Neutrophil (primary cell): ENCODE measurements at regions not wholly inside any gene's neighbourhood (a gene's known extent, or its start where the extent isn't known, plus 50 kb on each side); places are given as distances from the start of the nearest gene placed in this dataset.

Experiments
- H3K27ac ChIP-seq: fragments of 200-600 bp; sonication (generic); 2 replicates; pipeline ENCODE4 v1.5.1; 2016; ENCODE audit warnings: mild to moderate bottlenecking, moderate library complexity
- H3K27me3 ChIP-seq: fragments of 200-600 bp; sonication (generic); 2 replicates; pipeline ENCODE4 v1.6.0; 2016; ENCODE audit warnings: mild to moderate bottlenecking
- H3K36me3 ChIP-seq: fragments of 200-600 bp; sonication (generic); 2 replicates; pipeline ENCODE4 v1.5.1; 2017
- H3K4me1 ChIP-seq, 2 experiments: fragments of 200-600 bp in 1 of 2; sonication (generic) in 1 of 2; 1 replicate in 1 of 2; 2 replicates in 1 of 2; pipeline versions ENCODE4 v1.5.1 to v1.6.1; 2013 to 2016; ENCODE audit warnings: low read depth in 1 of 2, low read length in 1 of 2, mild to moderate bottlenecking in 1 of 2, moderate library complexity in 1 of 2; ENCODE audit not compliant: control insufficient read depth in 1 of 2, insufficient read depth in 1 of 2
- H3K4me3 ChIP-seq, 2 experiments: fragments of 200-600 bp in 1 of 2; sonication (generic) in 1 of 2; 1 replicate in 1 of 2; 2 replicates in 1 of 2; pipeline ENCODE4 v1.5.1; 2013 to 2016; ENCODE audit warnings: low read depth in 1 of 2, low read length in 1 of 2, mild to moderate bottlenecking in 1 of 2, moderate library complexity in 1 of 2
- H3K9me3 ChIP-seq: fragments of 200-600 bp; sonication (generic); 2 replicates; pipeline ENCODE4 v1.5.1; 2016
- TF ChIP-seq, protein P1 (sequence below): fragments of 200-600 bp; sonication (generic); IDR thresholded peaks from 2 replicates; pipeline ENCODE4 v1.5.1; 2016; ENCODE audit warnings: antibody characterized with exemption

DNA sequence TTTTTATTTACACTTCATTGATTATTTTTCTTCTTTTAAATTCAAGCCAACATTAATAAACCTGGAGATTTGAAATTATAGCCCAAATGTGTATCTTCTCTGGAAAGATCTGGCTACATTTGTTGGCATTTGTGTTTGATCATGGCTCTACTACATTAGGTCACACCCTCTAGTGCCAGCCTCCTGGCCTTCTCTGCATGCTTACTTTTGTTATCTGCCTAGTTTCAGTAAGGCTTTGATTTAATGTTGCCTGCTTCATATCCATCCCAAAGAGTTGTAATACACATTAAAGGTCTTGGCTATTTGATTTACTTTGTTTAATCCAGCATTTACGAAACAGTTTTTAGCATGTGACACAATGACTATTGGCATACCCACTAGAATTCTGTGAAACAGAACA, 224.5 kb downstream of the TRAM1L1 start:
- Histone ChIP-seq H3K27ac (no peak overlapping the region), H3K36me3 (no peaks in the 10 kb centered on the region), H3K4me3 (no peak overlapping the region), H3K4me1 (no peaks in the 10 kb centered on the region), H3K27me3 (no peaks in the 10 kb centered on the region), H3K9me3 (no peaks in the 10 kb centered on the region)
- TF ChIP-seq, protein P1, sequence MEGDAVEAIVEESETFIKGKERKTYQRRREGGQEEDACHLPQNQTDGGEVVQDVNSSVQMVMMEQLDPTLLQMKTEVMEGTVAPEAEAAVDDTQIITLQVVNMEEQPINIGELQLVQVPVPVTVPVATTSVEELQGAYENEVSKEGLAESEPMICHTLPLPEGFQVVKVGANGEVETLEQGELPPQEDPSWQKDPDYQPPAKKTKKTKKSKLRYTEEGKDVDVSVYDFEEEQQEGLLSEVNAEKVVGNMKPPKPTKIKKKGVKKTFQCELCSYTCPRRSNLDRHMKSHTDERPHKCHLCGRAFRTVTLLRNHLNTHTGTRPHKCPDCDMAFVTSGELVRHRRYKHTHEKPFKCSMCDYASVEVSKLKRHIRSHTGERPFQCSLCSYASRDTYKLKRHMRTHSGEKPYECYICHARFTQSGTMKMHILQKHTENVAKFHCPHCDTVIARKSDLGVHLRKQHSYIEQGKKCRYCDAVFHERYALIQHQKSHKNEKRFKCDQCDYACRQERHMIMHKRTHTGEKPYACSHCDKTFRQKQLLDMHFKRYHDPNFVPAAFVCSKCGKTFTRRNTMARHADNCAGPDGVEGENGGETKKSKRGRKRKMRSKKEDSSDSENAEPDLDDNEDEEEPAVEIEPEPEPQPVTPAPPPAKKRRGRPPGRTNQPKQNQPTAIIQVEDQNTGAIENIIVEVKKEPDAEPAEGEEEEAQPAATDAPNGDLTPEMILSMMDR = no peak

DNA sequence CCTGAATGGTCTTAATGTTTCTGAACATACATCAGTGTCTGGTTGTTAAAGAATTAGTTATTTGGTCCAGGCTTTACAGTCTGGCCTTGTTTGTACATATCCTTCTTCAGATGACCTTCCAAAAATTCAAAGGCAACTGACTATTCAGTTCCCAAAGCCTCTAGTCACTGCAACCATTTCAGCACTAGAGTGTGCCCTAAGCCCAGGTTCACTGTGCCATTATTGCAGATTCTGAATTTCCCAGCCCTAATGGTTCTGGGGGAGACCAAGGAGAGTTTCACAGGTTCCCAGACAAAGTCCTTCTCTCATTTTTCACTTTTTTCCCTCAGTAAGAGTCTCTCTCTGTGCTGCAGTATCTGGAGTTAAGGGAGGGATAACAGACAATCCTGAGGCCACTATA, 235.8 kb downstream of the TRAM1L1 start:
- Histone ChIP-seq H3K4me3 (no peak overlapping the region), H3K27ac (no peak overlapping the region), H3K36me3 (no peaks in the 10 kb centered on the region), H3K9me3 (no peaks in the 10 kb centered on the region), H3K4me1 (no peaks in the 10 kb centered on the region), H3K27me3 (no peaks in the 10 kb centered on the region)
- TF ChIP-seq, protein P1 = no peak

DNA sequence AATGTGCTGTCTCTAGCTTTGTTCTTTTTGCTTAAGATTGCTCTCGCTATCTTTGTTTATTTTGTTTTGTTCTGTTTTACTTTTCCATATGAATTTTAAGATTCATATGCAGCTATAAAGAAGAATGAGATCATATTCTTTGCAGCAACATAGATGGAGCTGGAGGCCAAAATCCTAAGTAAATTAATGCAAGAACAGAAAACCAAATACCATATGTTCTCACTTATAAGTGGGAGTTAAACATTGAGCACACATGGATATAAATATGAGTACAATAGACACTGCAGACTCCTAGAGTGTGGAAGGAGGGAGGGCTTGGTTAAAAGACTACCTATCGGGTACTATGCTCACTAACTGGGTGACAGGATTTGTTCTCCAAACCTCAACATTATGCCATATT, 237.8 kb downstream of the TRAM1L1 start:
- no peaks in the 10 kb centered on the region for H3K27me3 ChIP-seq
- TF ChIP-seq, protein P1 = no peak
- H3K36me3 ChIP-seq = no peaks in the 10 kb centered on the region
- H3K4me3 ChIP-seq = no peak overlapping the region
- H3K27ac ChIP-seq = no peak overlapping the region
- no peaks in the 10 kb centered on the region for H3K4me1 ChIP-seq
- no peaks in the 10 kb centered on the region for H3K9me3 ChIP-seq

DNA sequence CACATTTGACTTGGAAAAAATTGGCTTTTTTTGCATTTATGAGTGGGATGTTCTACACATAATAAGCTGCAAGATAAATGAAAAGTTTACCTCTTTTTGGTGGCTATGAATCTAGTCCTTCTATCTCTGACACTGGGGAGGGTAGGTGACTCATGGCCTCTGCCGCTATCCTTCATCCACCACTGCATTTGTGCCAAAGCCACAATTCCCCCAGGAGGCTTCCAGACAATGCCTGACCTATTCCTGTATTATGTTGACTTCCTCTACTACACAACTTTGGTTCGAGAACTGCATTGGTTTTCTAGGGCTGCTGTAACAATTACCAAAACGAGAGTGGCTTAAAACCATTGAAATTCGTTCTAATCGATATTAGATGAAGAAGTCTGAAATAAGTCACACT, 245.6 kb downstream of the TRAM1L1 start:
- Histone ChIP-seq H3K4me1 (no peaks in the 10 kb centered on the region), H3K27me3 (no peaks in the 10 kb centered on the region), H3K4me3 (no peak overlapping the region), H3K36me3 (no peaks in the 10 kb centered on the region), H3K9me3 (no peaks in the 10 kb centered on the region), H3K27ac (no peak overlapping the region)
- TF ChIP-seq, protein P1 = no peak

DNA sequence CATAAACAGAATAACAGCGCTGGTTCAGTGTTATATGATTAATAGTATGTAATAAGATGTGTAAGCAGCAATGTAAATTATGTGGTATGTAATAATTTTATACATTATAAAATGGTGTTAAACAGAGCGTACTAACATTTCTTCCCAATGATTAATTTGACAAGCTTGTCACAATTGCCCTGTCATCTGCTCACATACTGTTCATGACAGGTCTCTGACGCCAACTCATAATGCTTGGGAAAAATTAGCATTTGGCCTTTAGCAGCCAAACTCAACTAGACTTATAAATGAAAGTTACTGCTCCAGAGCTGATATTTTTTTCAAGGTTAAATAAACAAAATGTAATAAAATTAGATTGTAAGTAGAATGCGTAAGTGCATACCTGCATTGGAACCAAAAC, 246.8 kb downstream of the TRAM1L1 start:
- TF ChIP-seq, protein P1 = no peak
- H3K4me3 ChIP-seq = no peak overlapping the region
- H3K9me3 ChIP-seq = no peaks in the 10 kb centered on the region
- no peaks in the 10 kb centered on the region for H3K4me1 ChIP-seq
- H3K36me3 ChIP-seq = no peaks in the 10 kb centered on the region
- H3K27me3 ChIP-seq = no peaks in the 10 kb centered on the region
- no peak overlapping the region for H3K27ac ChIP-seq

DNA sequence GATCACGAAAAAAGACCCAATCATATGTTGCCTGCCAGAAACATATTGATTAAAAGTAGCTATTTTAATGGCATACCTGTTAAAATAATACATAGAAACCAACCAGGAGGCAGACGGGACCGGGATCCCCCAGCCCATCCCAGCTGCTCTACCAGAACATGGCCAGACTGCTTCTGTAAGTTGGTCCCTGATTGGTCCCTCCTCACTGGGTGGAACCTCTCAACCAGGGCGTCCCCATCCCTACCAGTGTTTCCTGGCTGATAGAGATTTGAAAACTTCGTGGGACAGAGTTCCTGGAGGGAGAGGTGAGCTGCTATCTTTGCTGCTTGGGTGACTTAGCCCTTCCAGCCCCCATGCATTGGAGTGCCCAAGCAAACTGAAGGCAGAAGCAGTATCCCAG, 256.2 kb downstream of the TRAM1L1 start:
- Histone ChIP-seq H3K4me3 (no peak overlapping the region), H3K9me3 (no peaks in the 10 kb centered on the region), H3K4me1 (no peaks in the 10 kb centered on the region), H3K27me3 (no peaks in the 10 kb centered on the region), H3K27ac (no peak overlapping the region), H3K36me3 (no peaks in the 10 kb centered on the region)
- TF ChIP-seq, protein P1 = no peak
